A549 (cell line): ENCODE measurements at regions not wholly inside any gene's neighbourhood (a gene's known extent, or its start where the extent isn't known, plus 50 kb on each side); places are given as distances from the start of the nearest gene placed in this dataset.

Experiments used
- HMGXB4 ChIP-seq: fragments of 250-450 bp; sonication (Bioruptor Pico); IDR thresholded peaks from 2 replicates; pipeline ENCODE4 v1.5.0; 2021; ENCODE audit warnings: mild to moderate bottlenecking, moderate library complexity, borderline replicate concordance
- JUN ChIP-seq, 2 experiments: fragments of >200 bp; sonication (Bioruptor Twin); formaldehyde crosslinking; IDR thresholded peaks; 2 replicates in 1 of 2; 3 replicates in 1 of 2; pipeline ENCODE4 v1.6.1; 2016 to 2017
- POLR2A ChIP-seq: IDR thresholded peaks from 2 replicates; pipeline ENCODE4 v1.6.1; 2012; ENCODE audit warnings: mild to moderate bottlenecking, low read length

- TF ChIP-seq POLR2A: no peak
- no peak for TF ChIP-seq HMGXB4
- no peak for TF ChIP-seq JUN (IDR thresholded peaks at IDR 0.05)
Measured at GRCh38 chr3:66128623-66129022, 89.9 kb upstream of the MAGI1 start.
